Cardiac fibroblast (primary cell): ENCODE measurements at regions not wholly inside any gene's neighbourhood (a gene's known extent, or its start where the extent isn't known, plus 50 kb on each side); places are given as distances from the start of the nearest gene placed in this dataset.

Source experiments
- DNase-seq, 2 donors: peaks; one replicate each; pipeline versions ENCODE4 v3.0.0 to v3.0.0-alpha.2; 2010; ENCODE audit warnings: low read depth in 2 of 2
- H3K4me3 ChIP-seq, 2 donors: replicated peaks in 1 of 2; 1 replicate in 1 of 2; 2 replicates in 1 of 2; pipeline ENCODE4 v1.5.1; 2011; ENCODE audit warnings: low read depth in 2 of 2, low read length in 2 of 2, mild to moderate bottlenecking in 2 of 2, moderate library complexity in 1 of 2
- TF ChIP-seq, protein P1 (sequence below): IDR thresholded peaks from one replicate; pipeline ENCODE4 v1.5.1; 2011; ENCODE audit warnings: low read depth, mild to moderate bottlenecking, low read length, inconsistent platforms

DNA sequence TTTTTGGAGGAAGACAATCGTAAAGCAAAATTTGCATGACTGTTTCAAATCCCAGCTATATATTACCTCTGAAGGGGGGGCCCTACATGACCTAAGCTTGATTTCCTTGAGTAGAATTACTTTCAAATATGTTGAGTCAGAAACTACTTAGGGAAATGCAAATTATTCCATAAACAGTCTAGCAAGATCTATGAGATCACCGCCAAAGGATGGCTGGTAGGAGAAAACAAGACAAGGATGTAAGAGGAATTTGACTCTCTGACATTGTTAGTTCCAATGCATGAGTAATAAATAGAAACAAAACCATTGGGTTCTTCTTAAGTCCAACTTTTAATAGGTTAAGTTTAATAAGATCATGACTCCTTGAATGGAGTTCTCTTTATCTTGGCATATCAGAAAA lies 561.4 kb downstream of the CDY2B start:
- DNase-seq: no peak
- TF ChIP-seq, protein P1, sequence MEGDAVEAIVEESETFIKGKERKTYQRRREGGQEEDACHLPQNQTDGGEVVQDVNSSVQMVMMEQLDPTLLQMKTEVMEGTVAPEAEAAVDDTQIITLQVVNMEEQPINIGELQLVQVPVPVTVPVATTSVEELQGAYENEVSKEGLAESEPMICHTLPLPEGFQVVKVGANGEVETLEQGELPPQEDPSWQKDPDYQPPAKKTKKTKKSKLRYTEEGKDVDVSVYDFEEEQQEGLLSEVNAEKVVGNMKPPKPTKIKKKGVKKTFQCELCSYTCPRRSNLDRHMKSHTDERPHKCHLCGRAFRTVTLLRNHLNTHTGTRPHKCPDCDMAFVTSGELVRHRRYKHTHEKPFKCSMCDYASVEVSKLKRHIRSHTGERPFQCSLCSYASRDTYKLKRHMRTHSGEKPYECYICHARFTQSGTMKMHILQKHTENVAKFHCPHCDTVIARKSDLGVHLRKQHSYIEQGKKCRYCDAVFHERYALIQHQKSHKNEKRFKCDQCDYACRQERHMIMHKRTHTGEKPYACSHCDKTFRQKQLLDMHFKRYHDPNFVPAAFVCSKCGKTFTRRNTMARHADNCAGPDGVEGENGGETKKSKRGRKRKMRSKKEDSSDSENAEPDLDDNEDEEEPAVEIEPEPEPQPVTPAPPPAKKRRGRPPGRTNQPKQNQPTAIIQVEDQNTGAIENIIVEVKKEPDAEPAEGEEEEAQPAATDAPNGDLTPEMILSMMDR: no peak

DNA sequence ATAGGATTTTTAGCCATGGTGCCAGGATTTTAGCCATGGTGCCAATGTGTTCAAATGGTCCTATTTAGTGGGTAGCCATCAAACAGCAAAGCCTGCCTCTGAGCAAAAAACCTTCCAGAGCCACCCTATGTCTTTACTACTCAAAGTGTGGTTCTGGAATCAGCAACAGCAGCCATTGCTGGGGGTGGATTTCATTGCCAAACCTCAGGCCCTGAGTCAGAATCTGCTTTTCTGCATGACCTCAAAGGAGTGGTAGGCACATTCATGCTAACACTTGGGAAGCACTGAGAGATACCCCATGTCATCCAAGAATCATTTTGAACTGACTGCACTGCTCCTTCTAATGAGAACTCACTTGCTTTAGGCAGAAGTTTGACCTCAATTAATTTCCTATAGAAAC lies 603.0 kb downstream of the CDY2B start:
- no peak for DNase-seq
- no peak overlapping the region for H3K4me3 ChIP-seq
- TF ChIP-seq, protein P1: no peak

More for the DNA sequence above, 561.4 kb downstream of the CDY2B start:
- H3K4me3 ChIP-seq: no peak overlapping the region

DNA sequence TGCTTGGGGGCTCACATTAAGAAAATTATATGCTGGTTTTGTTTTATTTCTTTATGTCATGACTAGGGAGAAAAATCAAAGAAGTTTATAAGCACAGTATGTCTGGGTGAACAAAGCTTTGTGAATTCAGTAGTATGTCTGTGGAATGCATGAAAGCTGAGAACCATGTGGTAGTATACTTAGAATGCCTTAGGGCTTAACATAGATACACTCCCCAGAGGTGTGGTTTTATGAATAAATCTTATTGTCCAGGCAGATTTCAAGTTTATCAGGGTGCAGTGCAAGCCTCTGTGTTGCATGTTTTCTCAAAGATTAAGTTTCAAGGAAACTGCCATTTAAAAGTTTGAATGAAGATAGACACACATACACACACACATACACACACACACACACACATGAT lies 620.5 kb downstream of the CDY2B start:
- DNase-seq: no peak
- TF ChIP-seq, protein P1: no peak
- H3K4me3 ChIP-seq: no peak overlapping the region

DNA sequence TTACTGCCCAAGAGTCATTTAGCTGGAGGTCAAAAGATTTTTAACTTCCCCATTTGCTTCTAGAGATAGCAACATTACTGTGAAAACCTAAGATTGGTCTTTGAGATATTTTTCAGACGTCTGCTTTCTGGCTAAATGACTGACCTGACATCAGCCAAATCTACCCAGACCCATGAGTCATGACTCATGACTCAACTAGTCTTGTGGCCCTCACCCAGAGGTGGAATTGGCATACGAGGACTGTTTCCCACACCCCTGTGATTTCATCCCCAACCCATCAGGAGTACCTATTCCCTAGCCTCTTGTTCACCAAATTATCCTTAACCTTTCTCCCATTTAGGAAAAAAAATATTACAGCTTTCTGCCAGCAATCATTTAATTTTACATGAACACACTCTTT lies 641.6 kb downstream of the CDY2B start:
- TF ChIP-seq, protein P1: no peak
- no peak for DNase-seq
- H3K4me3 ChIP-seq: no peak overlapping the region

DNA sequence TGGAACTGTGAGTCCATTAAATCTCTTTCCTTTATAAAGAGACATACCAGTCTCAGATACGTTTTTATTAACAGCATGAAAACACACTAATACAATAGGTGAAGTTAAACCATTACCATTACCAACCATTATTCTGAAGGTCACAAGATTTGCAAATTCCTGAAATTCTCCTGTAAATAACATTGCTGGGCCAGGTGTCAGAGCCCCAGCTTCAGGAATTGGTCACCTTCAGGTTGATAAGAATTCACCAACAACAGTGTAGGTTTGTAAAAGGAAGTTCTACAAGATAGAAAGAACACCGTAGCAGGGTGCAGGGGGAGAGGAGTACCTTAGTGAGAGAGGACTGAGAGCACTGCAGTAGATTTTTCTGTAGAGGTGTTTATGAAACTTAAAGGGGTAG lies 644.3 kb downstream of the CDY2B start:
- TF ChIP-seq, protein P1: no peak
- no peak for DNase-seq

DNA sequence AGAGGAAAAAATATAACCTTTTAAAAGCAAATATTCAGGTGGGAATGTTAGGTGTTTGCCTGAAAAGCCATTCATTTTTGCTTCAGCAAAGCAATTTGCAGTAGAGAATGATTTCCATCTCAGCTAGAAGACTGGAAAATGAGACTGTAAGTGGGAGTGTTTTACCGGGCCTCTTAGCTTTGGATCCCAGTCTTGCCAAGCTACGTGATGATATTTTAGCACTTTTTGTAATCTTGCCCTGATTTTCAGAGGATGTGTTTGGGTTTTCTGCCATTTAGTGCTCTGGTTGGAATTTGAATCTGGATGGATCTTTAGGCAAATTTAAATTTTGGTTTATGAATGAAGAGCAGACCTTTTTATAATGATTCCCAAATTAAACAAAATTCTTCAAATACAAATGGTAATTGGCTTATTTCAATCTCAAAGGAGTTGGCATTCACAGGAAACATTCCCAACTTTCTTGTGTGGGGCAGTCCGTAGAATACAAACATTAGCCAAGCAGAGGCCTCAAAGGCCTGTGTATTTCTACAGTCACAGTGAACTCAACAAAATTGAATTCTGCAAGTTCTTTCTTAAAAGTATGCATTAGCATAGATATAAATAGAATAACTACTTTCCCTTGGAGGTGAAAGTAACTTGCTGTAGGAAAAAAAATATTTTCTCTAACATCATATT lies 646.4 kb downstream of the CDY2B start:
- TF ChIP-seq, protein P1: no peak
- no peak for DNase-seq
- no peak overlapping the region for H3K4me3 ChIP-seq

More for the DNA sequence above, 644.3 kb downstream of the CDY2B start:
- H3K4me3 ChIP-seq: no peak overlapping the region

DNA sequence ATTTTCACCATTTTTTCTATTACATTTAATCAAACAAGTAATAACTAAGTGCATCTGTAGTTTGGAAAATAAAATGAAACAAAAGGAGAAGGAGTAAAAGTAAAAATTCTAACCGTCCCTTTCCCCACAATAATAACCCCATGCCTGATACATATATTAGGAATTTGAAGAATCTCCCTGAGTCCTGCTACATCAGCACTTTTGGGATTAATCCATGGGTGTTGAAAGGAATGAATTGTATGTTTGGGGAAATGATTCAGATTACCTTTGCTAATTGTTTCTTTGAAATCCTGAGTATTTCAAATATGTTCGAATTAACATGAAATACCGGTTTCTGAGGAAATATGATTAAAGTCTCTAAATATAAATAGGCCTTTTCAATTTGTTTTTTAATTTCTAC lies 648.0 kb downstream of the CDY2B start:
- TF ChIP-seq, protein P1: no peak
- no peak overlapping the region for H3K4me3 ChIP-seq
- no peak for DNase-seq
